OCI-LY7 (cell line): ENCODE measurements at regions not wholly inside any gene's neighbourhood (a gene's known extent, or its start where the extent isn't known, plus 50 kb on each side); places are given as distances from the start of the nearest gene placed in this dataset.

Source experiments
- CTCF ChIP-seq: fragments of 200-600 bp; sonication (generic); conservative IDR thresholded peaks from 2 replicates; pipeline ENCODE4 v1.5.1; 2014; ENCODE audit warnings: mild to moderate bottlenecking, antibody characterized with exemption, low read length, moderate library complexity, mixed read lengths
- EZH2phosphoT487 ChIP-seq: fragments of 200-600 bp; sonication (generic); IDR thresholded peaks from 2 replicates; pipeline ENCODE4 v1.6.1; 2018; ENCODE audit warnings: low read depth, borderline replicate concordance, mild to moderate bottlenecking, mixed run types, antibody characterized with exemption, low read length, moderate library complexity, mixed read lengths

GRCh38 chr1:175829845-175830244 is 86.5 kb upstream of the TNR start:
- TF ChIP-seq CTCF = no peak
- no peak for TF ChIP-seq EZH2phosphoT487
